ENCODE measurements at regions not wholly inside any gene's neighbourhood (a gene's known extent, or its start where the extent isn't known, plus 50 kb on each side); places are given as distances from the start of the nearest gene placed in this dataset.
A peak's percentile ranks its signal among the peaks of the same experiment; 100 is the strongest.

DNA sequence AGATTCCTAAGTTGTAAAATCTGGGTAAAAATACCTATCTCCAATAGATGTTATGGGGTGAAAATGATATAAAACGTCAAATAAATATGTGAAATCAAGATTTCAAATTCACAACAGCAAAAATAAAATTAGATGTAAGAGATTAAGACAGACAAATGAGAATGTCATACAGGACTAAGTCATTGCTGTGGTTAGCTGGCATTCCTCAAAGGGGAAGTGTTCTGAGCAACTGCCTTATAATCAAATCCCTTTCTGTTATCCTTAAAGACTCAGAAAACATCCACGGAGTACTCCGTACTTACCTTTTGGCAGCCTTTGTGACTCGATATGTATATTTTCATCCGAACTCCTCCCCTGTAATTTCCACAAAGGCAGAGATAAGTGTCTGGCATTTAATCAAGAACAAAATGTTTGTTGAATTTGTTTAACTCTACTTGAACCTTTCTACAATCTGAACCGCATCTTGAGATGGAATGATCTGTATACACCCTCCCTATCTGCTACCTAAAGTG lies 559.6 kb downstream of the GATA3 start:
- TF ChIP-seq, protein P1, sequence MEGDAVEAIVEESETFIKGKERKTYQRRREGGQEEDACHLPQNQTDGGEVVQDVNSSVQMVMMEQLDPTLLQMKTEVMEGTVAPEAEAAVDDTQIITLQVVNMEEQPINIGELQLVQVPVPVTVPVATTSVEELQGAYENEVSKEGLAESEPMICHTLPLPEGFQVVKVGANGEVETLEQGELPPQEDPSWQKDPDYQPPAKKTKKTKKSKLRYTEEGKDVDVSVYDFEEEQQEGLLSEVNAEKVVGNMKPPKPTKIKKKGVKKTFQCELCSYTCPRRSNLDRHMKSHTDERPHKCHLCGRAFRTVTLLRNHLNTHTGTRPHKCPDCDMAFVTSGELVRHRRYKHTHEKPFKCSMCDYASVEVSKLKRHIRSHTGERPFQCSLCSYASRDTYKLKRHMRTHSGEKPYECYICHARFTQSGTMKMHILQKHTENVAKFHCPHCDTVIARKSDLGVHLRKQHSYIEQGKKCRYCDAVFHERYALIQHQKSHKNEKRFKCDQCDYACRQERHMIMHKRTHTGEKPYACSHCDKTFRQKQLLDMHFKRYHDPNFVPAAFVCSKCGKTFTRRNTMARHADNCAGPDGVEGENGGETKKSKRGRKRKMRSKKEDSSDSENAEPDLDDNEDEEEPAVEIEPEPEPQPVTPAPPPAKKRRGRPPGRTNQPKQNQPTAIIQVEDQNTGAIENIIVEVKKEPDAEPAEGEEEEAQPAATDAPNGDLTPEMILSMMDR (IDR thresholded peaks at IDR 0.05; ENCODE audit: control extremely low read depth, extremely low read depth, low read depth, missing control alignments) = no peak
- ChIA-PET CTCF (interaction anchor here (1.5 kb wide), 1 partner anchor 10 kb away, joined by 5 read pairs; no protein-coding TSS in a partner anchor), POLR2A (no interaction called here)
- no peak for DNase-seq (ENCODE audit: extremely low spot score)

DNA sequence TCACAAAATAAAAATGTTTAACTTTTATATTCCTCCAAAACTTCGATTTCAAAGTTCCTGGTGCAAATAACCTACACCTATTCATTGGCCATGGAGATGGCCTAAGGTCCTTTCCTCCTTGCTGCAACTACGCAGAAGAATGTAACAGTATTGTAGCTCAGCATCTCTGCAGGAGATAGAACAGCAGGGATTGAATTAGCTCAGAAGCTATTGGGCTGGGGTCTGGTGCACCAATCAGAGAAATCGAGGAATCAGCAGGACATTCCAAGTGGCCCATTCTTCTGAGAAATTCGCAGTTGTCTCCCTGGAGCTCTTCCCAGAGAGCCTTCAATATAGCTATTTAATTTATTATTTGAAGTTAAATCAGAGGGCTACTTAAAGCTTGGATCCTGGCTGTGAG lies 560.6 kb downstream of the GATA3 start:
- no peak for DNase-seq (ENCODE audit: extremely low spot score)
- TF ChIP-seq, protein P1 (IDR thresholded peaks at IDR 0.05; ENCODE audit: control extremely low read depth, extremely low read depth, low read depth, missing control alignments) = no peak
- ChIA-PET POLR2A (no interaction called here), CTCF (interaction anchor here (1.5 kb wide), 1 partner anchor 11 kb away, joined by 5 read pairs; no protein-coding TSS in a partner anchor)

DNA sequence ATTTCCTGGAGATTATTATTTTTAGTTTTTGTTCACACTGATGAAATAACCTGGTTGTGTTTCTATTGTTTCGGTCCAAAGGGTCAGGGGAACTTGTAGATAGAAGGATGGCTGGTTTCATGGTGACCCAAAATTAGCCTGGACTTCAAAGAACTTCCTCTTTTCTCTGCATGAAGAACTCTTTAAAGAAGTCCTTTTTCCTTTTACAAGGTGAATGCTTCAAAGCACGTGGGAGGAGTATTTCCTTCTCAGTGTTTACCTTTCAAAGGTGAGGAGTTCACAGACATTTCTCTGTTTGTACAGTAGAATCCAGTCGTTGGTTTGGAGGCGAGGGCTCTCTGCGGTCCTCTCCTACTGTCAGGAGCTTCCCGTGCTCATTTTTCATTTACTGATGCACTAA lies 561.7 kb downstream of the GATA3 start:
- CTCF ChIA-PET = no interaction called here
- POLR2A ChIA-PET = no interaction called here
- TF ChIP-seq, protein P1 (IDR thresholded peaks at IDR 0.05; ENCODE audit: control extremely low read depth, extremely low read depth, low read depth, missing control alignments) = no peak
- DNase-seq (ENCODE audit: extremely low spot score) = peak; percentile 19

DNA sequence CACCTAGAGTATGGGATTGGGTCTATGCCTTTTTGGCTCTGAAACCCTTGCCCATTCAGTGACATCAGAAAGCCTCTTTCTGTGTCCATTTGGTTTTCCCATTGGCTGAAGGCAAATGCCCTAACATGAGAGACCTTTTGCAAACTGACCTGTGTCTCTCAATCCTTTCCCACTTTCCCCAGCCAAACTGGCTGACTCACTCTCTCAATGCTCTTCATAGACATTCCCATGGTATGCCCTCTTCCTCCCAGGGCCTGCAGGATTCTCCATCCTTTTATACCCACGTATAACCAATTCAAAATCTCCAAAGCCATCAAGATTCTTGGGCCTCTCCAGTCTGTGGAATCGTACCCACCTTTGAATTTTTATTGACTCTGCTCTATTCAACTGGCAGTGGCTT lies 563.3 kb downstream of the GATA3 start:
- no peak for DNase-seq (ENCODE audit: extremely low spot score)
- TF ChIP-seq, protein P1 (IDR thresholded peaks at IDR 0.05; ENCODE audit: control extremely low read depth, extremely low read depth, low read depth, missing control alignments) = no peak
- ChIA-PET CTCF (no interaction called here), POLR2A (no interaction called here)

DNA sequence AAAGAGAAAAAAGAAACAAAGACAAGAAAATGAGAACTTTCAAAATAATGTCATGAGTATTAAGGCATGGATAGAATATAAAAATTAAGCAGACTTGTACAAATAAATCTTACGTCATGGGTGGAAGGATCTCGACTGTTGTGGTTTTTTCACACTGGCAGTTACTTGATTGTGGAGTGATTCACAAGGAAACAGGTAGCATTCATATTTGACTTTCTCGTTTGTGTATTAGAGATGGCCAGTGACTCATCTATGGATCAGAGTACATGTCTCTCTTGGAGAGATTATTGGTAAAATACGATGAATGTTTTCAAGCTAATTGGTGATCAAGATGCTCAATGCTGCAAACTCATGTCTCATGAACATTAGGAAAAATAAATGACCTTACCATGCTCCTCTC lies 564.3 kb downstream of the GATA3 start:
- TF ChIP-seq, protein P1 (IDR thresholded peaks at IDR 0.05; ENCODE audit: control extremely low read depth, extremely low read depth, low read depth, missing control alignments) = no peak
- CTCF ChIA-PET = no interaction called here
- DNase-seq (ENCODE audit: extremely low spot score) = no peak
- POLR2A ChIA-PET = no interaction called here

DNA sequence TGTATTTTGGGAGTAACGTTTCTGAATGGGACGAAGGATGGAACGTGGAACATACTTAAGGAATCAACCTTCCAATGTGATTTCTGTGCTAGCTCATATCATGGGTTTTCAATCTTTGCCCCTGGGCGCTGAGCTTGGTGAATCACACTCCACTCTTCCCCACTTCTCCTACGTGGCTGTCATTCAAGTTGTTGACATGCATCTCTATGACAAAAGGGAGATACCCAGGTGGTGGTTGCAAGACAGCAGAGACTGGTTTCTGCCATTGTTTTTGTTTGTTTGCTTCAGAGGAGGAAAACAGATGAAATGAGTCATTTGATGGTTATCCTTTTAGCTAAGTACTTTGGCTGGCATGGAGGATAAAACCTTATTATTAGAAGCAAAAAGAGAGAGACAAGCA lies 573.9 kb downstream of the GATA3 start:
- CTCF ChIA-PET = no interaction called here
- TF ChIP-seq, protein P1 (IDR thresholded peaks at IDR 0.05; ENCODE audit: control extremely low read depth, extremely low read depth, low read depth, missing control alignments) = no peak
- DNase-seq (ENCODE audit: extremely low spot score) = no peak
- POLR2A ChIA-PET = no interaction called here

DNA sequence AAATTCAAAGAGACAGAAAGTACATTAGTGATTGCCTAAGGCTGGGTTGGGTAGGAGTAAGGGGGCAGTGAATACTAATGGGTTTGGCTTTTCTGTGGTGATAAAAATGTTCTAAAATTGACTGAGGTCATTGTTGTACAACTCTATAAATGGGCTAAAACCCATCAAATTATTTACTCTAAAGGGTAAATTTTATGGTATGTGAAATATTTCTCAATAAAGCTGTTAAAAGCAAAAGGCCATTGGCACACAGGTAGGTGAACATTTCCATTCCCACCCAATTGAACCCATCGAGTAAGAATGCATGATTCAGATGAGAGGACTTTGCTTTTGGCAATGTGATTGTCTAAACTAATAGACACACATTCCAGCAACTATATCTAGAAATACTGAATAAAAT lies 579.4 kb downstream of the GATA3 start:
- DNase-seq (ENCODE audit: extremely low spot score) = no peak
- POLR2A ChIA-PET = no interaction called here
- CTCF ChIA-PET = no interaction called here
- TF ChIP-seq, protein P1 (IDR thresholded peaks at IDR 0.05; ENCODE audit: control extremely low read depth, extremely low read depth, low read depth, missing control alignments) = no peak
